ENCODE measurements at regions not wholly inside any gene's neighbourhood (a gene's known extent, or its start where the extent isn't known, plus 50 kb on each side); places are given as distances from the start of the nearest gene placed in this dataset.
A peak's percentile ranks its signal among the peaks of the same experiment; 100 is the strongest.

- DNase-seq = no peak
Observed at GRCh38 chr14:62597143-62597542, 448.1 kb downstream of the KCNH5 start.

DNA sequence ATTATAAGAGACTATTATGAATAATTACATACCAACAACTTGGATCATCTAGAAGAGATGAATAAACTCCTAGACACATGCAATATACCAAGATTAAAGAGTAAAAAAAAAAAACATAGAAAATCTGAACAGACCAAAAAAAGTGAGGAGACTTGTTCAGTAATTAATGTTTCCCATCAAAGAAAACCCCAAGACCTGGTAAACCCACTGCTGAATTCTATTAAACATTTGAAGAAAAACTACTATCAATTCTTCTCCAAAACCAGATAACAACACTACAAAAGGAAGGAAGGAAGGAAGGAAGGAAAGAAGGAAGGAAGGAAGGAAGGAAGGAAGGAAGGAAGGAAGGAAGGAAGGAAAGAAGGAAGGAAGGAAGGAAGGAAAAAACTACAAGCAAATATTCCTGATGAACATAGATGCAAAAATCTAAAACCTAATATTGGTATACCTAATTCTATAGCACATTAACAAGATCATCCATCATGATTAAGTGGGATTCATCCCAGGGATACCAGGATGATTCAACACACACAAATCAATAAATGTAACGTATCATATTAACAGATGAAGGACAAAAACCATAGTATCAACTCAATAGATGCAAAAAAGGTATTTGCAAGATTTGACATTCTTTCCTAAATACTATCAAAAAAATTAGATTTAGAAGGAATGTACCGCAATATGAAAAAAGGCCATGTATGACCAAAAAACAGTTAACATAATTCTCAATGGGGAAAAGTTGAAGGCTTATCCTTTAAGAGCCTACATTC is 445.5 kb downstream of the KCNH5 start:
- no peak for DNase-seq

DNA sequence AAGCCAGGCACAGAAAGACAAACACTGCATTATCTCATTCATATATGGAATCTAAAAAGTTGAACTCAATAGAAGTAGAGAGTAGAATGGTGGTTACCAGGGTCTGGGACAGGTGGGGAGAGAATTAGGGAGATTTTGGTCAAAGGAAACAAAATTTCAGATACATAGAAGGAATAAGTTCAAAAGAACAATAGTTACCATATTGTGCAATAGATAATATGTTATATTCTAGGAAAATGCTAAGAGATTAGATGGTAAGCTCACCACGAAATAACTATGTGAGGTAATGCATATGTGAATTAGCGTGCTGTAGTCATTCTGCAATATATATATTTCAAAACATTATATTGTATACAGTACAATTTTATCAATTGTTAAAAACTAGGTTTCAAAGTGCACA is 442.5 kb downstream of the KCNH5 start:
- DNase-seq = no peak

DNA sequence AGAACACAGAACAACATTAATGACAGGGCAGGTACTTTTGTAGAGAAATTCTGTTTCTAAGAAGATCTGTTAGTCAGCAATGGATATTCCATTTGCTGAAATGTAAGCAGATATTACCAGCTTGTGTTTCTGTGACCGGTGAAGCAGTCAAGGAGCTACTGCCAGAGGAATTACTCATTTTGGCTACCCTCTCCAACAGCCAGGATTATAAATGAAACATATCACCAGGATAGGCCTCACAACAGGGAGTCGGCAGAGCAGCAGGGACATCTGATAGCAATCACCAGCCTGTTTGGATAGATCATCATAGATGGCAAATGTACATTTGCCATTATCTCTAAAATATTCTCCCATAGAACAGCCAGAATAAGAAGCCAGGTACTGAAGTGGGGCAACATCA is 440.7 kb downstream of the KCNH5 start:
- DNase-seq = no peak

- DNase-seq = no peak
Observed at GRCh38 chr14:62614122-62614521, 431.1 kb downstream of the KCNH5 start.

GRCh38 chr14:62616668-62617067 is 428.6 kb downstream of the KCNH5 start:
- no peak for DNase-seq

- DNase-seq = peak; percentile 0
Observed at GRCh38 chr14:62626416-62626815, 418.8 kb downstream of the KCNH5 start.

DNA sequence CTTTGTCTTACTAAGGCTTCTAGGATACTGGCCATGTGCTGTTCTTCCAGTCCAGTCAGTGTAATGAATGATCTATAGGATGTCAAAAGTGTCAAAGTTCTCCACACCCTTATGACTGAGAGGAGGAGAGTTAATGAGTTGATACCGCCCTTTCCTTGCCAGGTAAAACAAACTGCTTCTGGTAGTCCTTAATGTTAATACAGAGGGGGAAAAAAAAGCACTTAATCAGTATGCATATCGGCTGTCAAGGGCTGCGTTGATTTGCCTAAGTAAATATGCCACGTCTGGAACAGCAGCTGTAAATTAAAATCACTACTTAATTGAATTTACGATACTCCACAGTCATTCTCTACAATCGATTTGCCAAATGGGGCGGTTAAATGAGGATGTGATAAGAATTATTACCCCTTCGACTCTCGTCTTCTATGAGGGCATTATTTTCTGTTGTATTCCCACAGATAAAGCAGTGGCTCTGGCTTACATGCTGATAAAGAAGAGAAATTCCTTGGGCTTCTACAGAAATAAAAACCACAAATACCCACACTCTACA is 416.0 kb downstream of the KCNH5 start:
- no peak for DNase-seq

GRCh38 chr14:62631176-62631575 is 414.1 kb downstream of the KCNH5 start:
- DNase-seq = no peak

DNA sequence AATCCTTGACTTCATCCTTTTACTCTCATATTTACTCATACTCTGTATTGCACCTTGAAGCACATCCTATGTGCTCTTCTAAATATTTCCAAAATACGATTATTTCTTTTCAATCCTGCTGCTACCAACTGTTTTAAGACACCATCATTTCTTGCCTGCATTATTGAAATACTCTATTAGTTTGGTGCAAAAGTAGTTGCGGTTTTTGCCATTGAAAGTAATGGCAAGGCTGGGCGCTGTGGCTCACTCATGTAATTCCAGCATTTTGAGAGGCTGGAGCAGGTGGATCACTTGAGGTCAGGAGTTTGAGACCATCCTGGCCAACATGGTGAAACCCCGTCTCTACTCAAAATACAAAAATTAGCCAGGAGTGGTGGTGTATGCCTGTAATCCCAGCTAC is 412.5 kb downstream of the KCNH5 start:
- no peak for DNase-seq

GRCh38 chr14:62645649-62646048 is 399.6 kb downstream of the KCNH5 start:
- DNase-seq = no peak
